Osteocyte (in vitro differentiated cells): ENCODE measurements at regions not wholly inside any gene's neighbourhood (a gene's known extent, or its start where the extent isn't known, plus 50 kb on each side); places are given as distances from the start of the nearest gene placed in this dataset.

Experiments used
- DNase-seq: peaks from one replicate; pipeline ENCODE4 v3.0.0; 2021; ENCODE audit warnings: mixed read lengths; ENCODE audit not compliant: unreplicated experiment; ENCODE audit errors: extremely low spot score
- H3K27ac Mint-ChIP-seq: one replicate; pipeline ENCODE4 v1.8.0; 2021; ENCODE audit warnings: mild to moderate bottlenecking, mixed read lengths; ENCODE audit not compliant: unreplicated experiment
- H3K27me3 Mint-ChIP-seq: one replicate; pipeline ENCODE4 v1.8.0; 2021; ENCODE audit warnings: mixed read lengths; ENCODE audit not compliant: unreplicated experiment
- H3K36me3 Mint-ChIP-seq: one replicate; pipeline ENCODE4 v1.8.0; 2021; ENCODE audit warnings: mixed read lengths; ENCODE audit not compliant: unreplicated experiment
- H3K4me1 Mint-ChIP-seq: one replicate; pipeline ENCODE4 v1.8.0; 2021; ENCODE audit warnings: mixed read lengths; ENCODE audit not compliant: unreplicated experiment
- H3K4me3 Mint-ChIP-seq: one replicate; pipeline ENCODE4 v1.8.0; 2021; ENCODE audit warnings: mild to moderate bottlenecking, moderate library complexity, mixed read lengths; ENCODE audit not compliant: unreplicated experiment
- H3K9me3 Mint-ChIP-seq: one replicate; pipeline ENCODE4 v1.8.0; 2021; ENCODE audit warnings: mixed read lengths; ENCODE audit not compliant: unreplicated experiment
- TF ChIP-seq, protein P1 (sequence below): fragments of 200-600 bp; sonication (generic); IDR thresholded peaks from 2 replicates; pipeline ENCODE4 v1.5.0; 2021; ENCODE audit warnings: antibody characterized with exemption, mild to moderate bottlenecking, moderate library complexity

DNA sequence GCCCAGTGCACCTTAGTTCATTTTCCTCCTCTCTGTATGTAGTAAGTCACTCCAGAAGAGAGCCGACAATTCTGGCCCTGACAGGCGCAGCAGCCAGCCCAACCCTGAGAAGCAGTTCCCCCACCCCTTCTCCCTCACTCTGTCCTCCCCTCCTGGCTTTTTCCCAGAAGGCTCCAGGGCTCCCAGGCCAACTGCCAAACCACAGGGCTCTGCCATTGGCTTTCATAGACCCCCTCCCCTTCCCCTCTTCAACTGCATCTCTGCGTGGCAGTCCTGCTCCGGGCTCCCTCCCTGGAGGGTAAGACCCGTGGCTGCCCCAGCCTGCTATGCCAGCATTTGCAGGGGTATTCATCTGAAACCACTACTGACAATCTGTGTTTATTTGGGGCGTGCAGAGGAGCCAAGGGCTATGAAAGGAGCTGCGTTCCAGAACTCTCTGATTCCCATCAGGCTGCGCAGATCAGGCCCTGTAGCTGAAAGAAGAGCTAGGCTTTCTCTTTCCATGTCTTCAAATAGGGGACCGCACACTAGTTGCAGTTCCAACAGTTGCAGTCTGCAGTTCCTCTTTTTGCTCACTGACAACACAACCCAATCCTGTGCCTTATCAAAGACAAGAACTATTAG lies 388.6 kb upstream of the TNP1 start:
- TF ChIP-seq, protein P1, sequence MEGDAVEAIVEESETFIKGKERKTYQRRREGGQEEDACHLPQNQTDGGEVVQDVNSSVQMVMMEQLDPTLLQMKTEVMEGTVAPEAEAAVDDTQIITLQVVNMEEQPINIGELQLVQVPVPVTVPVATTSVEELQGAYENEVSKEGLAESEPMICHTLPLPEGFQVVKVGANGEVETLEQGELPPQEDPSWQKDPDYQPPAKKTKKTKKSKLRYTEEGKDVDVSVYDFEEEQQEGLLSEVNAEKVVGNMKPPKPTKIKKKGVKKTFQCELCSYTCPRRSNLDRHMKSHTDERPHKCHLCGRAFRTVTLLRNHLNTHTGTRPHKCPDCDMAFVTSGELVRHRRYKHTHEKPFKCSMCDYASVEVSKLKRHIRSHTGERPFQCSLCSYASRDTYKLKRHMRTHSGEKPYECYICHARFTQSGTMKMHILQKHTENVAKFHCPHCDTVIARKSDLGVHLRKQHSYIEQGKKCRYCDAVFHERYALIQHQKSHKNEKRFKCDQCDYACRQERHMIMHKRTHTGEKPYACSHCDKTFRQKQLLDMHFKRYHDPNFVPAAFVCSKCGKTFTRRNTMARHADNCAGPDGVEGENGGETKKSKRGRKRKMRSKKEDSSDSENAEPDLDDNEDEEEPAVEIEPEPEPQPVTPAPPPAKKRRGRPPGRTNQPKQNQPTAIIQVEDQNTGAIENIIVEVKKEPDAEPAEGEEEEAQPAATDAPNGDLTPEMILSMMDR = no peak
- no peak overlapping the region for H3K4me3 Mint-ChIP-seq
- no peaks in the 10 kb centered on the region for H3K36me3 Mint-ChIP-seq
- DNase-seq = peak; percentile 87
- H3K27ac Mint-ChIP-seq = no peak overlapping the region
- no peaks in the 10 kb centered on the region for H3K27me3 Mint-ChIP-seq
- no peaks in the 10 kb centered on the region for H3K9me3 Mint-ChIP-seq
- H3K4me1 Mint-ChIP-seq = peaks cover 2% of the 10 kb centered on the region

DNA sequence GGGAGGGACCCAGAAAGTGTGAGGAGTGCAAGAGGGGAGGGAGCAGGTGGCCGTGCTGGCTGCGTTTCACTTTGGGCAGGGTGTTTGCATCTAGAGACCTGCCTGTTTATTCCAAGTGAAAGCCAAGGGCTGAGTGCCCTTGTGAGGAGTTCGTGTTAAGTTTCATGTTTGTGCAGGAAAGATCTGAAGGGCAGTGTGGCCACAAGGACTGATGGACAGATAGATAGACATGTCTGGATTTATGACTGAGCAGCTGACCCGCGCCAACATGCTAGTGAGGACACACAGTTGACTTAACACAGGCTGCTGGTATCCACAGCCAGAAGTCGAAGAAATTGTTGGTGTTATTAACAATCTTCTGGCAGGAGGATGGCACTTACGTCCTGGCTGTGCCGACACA lies 387.6 kb upstream of the TNP1 start:
- H3K27ac Mint-ChIP-seq = no peak overlapping the region
- no peaks in the 10 kb centered on the region for H3K9me3 Mint-ChIP-seq
- TF ChIP-seq, protein P1 = no peak

DNA sequence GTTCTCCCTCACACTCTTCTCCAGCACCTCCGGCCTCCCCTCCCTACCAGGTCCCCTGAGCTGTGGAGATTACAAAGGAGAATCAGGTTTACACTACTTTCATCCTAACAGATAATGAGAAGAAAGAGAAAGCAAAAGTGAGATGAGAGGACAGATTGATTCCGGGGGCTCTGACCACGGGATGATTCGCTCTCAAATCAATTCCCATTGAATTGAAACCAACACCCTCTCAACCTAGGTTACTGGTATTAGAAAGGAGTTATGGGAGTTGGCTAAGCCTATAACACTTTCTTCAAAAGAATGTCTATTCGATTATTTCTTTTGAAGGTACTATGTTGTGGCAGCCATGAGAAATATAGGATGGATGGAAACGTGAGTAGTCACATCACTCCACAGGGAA lies 386.2 kb upstream of the TNP1 start:
- no peaks in the 10 kb centered on the region for H3K9me3 Mint-ChIP-seq
- no peak overlapping the region for H3K4me3 Mint-ChIP-seq
- TF ChIP-seq, protein P1 = no peak

More for the DNA sequence above, 387.6 kb upstream of the TNP1 start:
- Mint-ChIP-seq H3K27me3 (no peaks in the 10 kb centered on the region), H3K4me1 (peaks cover 2% of the 10 kb centered on the region), H3K36me3 (no peaks in the 10 kb centered on the region), H3K4me3 (no peak overlapping the region)
- no peak for DNase-seq

DNA sequence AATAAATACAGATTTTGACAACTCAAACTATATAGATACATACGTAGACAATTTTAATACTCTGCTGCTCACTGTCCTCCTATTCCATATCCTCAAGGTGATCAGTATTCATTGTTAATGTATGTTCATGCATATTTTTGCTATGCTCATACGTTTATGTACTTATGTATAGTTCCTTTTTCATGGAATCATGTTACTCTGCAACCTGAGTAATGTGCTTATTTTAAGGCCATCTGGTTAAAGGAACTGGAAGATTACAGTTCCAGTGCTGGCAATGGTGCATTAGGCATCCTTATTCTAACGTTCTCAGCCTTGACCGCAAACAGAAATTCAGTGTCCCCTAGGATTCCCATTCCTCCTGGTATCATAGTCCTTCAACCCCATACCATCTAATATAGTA lies 385.0 kb upstream of the TNP1 start:
- no peak overlapping the region for H3K27ac Mint-ChIP-seq
- H3K9me3 Mint-ChIP-seq = no peaks in the 10 kb centered on the region
- H3K4me3 Mint-ChIP-seq = no peak overlapping the region
- no peaks in the 10 kb centered on the region for H3K36me3 Mint-ChIP-seq
- no peaks in the 10 kb centered on the region for H3K27me3 Mint-ChIP-seq
- DNase-seq = no peak
- peaks cover 4% of the 10 kb centered on the region for H3K4me1 Mint-ChIP-seq
- TF ChIP-seq, protein P1 = no peak

More for the DNA sequence above, 386.2 kb upstream of the TNP1 start:
- Mint-ChIP-seq H3K27ac (no peak overlapping the region), H3K27me3 (no peaks in the 10 kb centered on the region), H3K36me3 (no peaks in the 10 kb centered on the region), H3K4me1 (peaks cover 2% of the 10 kb centered on the region)
- DNase-seq = no peak

DNA sequence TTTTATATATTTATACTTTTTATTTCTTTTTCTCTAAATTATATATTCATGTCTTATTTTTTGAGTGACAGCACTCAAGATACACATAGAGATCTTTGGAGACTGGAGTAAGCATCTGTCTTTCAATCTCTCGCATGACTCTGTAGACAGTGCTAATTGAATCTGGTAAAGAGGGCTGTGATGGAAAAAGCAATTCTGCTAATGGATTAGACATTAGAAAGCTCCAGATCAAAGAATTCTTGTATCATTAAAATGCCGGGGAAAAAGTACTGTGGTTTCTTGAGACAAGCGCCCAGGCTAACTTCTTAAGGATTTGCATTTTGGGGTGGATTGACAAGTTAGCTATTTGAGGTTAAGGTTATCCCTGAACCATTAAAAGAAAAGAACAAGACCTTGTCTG lies 383.1 kb upstream of the TNP1 start:
- no peak for DNase-seq
- peaks cover 10% of the 10 kb centered on the region for H3K4me1 Mint-ChIP-seq
- H3K27ac Mint-ChIP-seq = no peak overlapping the region
- H3K9me3 Mint-ChIP-seq = no peaks in the 10 kb centered on the region
- H3K27me3 Mint-ChIP-seq = no peaks in the 10 kb centered on the region
- no peaks in the 10 kb centered on the region for H3K36me3 Mint-ChIP-seq
- TF ChIP-seq, protein P1 = no peak
- no peak overlapping the region for H3K4me3 Mint-ChIP-seq
